Left renal cortex interstitium (tissue), 4 donors: ENCODE measurements at regions not wholly inside any gene's neighbourhood (a gene's known extent, or its start where the extent isn't known, plus 50 kb on each side); places are given as distances from the start of the nearest gene placed in this dataset.

Source experiments
- DNase-seq, 4 donors: peaks; one replicate each; pipeline ENCODE4 v3.0.0-alpha.2; 2013; ENCODE audit warnings: low read depth in 4 of 4, low spot score in 2 of 4, missing footprints in 1 of 4

DNA sequence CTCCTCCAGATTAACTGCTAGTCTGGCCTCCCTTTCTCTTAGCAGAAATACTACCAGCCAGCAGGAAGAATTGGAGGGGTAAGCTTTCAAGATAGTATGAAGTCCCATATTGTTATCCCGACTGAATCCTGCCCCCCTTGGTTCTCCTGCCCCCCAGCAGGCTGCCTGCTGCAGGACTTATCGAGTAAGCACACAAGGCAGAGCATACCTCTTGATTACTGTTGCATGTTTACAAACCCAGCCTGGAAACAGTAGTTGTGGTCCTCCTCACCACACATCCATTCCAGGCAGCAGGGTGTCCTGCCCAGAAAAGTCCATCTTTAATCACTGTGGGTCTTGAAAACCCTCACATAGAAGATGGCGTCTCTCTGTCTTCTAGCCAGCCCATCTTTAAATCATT, 66.8 kb upstream of the PPP2R3A start:
- no peak for DNase-seq

- DNase-seq = no peak
These were observed 60.3 kb upstream of the PPP2R3A start for GRCh38 chr3:135905058-135905724.

GRCh38 chr3:135907422-135908165, 57.9 kb upstream of the PPP2R3A start:
- DNase-seq = no peak

- no peak for DNase-seq
These were observed 57.3 kb upstream of the PPP2R3A start for GRCh38 chr3:135908225-135908624.

DNA sequence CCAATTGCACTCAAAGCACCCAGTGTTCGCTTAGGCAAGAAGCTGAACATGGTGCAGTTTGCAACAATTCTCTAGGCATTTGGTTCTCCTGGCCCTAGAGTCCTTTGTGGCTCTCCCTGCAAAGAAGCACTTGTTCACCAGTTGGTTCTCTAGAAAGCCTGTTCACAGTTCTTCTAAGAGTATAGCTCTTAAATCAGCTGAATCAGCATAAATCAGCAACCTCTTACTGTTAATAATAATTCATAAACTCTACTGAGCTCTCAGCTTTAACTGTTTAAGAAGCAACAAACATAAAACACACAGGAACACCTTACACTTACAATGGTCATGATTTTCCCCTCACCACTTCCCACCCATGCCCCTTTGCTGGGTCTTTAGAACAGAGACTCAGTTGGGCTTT, 56.8 kb upstream of the PPP2R3A start:
- DNase-seq = no peak

DNA sequence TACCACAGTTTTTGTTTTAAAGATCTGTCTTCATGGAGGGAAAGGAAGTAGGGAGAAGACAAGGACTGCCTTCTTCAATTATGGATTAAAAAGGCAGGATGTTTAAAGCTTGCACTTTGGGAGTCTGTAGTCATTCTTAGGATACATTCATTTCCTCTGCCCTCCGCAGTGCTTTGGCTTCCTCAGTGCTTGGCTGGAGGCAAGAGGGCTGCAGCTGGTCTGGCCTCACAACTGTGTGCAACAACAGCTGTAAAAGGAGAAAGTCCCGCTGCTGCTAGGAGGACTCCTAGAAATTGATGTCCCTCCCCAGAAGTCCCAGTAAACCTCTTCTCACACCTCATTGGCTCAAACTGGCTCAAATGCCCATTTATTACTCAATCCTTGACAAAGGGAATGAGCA, 54.4 kb upstream of the PPP2R3A start:
- no peak for DNase-seq

DNA sequence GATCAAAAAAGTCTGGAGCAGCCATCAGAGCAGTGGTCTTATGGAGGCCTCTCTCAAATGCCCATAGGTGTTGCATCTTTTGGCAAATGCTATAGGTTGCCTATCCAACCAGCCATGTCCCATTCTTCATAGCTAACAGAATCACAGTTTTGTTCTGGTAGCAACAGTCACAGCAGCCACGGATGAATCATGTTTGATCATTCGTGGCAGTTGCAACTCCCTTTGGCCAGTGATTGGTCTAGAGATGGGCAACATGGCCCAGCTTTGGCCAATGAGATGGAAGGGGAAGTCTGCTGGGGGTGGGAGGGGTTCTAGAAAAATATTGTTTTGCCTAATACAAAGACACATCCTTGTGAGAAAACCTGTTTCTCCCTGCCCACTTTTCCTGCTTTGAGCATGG, 50.3 kb upstream of the PPP2R3A start:
- DNase-seq = no peak
